Loucy (cell line): ENCODE measurements at regions not wholly inside any gene's neighbourhood (a gene's known extent, or its start where the extent isn't known, plus 50 kb on each side); places are given as distances from the start of the nearest gene placed in this dataset.

Experiments
- EZH2phosphoT487 ChIP-seq: fragments of 200-600 bp; IDR thresholded peaks from 2 replicates; pipeline ENCODE4 v1.6.1; 2018; ENCODE audit warnings: antibody characterized with exemption, mild to moderate bottlenecking, moderate library complexity, borderline replicate concordance
- TF ChIP-seq, protein P1 (sequence below): fragments of 200-600 bp; sonication (generic); conservative IDR thresholded peaks from 2 replicates; pipeline ENCODE4 v1.5.1; 2014; ENCODE audit warnings: mild to moderate bottlenecking, antibody characterized with exemption, low read length

DNA sequence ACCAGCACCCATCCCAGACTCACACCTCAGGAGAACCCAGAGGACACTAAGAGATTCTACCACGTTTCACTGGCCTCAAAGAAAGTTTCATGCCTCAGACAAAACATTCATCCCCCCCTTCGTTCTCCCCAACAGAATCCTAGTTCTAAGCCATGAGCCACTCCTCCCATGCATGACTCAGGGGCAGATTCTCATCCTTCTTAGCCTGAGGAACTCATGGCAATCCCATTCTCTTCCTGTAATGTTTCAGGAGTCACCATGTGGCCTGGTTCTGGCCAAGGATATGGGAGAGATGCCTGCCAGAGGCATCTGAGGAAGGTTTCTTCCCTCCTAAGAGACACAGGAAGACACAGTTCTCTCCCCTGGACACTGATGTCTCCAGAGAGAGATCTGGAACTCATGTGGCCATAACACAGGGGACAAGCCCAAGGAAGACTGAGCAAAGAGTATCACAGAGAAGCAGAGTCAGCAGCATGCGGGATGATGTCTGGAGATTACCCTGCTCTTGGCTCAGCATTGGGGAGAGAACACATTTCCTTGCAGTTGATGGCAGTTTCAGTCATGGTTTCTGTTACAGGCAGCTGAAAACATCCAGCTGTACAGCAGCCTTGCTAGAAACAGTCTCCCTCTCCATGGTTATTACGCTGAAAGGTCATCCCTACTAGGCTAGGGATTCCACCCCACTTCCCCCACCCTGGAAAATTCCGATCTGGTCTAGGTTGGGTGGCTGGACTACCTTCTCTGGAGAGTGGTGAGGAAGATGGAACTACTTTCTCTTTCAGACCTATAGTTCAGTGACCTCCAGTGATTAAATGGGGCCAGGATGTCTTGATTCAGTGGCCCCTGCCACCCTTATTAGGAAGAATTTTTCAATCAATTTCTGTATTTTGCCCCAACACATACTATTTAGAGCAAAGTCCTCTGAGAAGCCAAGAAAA is 115.4 kb downstream of the ZNF608 start:
- TF ChIP-seq, protein P1, sequence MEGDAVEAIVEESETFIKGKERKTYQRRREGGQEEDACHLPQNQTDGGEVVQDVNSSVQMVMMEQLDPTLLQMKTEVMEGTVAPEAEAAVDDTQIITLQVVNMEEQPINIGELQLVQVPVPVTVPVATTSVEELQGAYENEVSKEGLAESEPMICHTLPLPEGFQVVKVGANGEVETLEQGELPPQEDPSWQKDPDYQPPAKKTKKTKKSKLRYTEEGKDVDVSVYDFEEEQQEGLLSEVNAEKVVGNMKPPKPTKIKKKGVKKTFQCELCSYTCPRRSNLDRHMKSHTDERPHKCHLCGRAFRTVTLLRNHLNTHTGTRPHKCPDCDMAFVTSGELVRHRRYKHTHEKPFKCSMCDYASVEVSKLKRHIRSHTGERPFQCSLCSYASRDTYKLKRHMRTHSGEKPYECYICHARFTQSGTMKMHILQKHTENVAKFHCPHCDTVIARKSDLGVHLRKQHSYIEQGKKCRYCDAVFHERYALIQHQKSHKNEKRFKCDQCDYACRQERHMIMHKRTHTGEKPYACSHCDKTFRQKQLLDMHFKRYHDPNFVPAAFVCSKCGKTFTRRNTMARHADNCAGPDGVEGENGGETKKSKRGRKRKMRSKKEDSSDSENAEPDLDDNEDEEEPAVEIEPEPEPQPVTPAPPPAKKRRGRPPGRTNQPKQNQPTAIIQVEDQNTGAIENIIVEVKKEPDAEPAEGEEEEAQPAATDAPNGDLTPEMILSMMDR = no peak
- TF ChIP-seq EZH2phosphoT487 = no peak
